Testis (tissue), 2 donors: ENCODE measurements at regions not wholly inside any gene's neighbourhood (a gene's known extent, or its start where the extent isn't known, plus 50 kb on each side); places are given as distances from the start of the nearest gene placed in this dataset.

Experiments used
- DNase-seq: peaks from one replicate; pipeline ENCODE4 v3.0.0-alpha.2; 2019
- H3K27ac ChIP-seq, 2 donors: fragments of 200-600 bp; sonication (generic); one replicate each; pipeline ENCODE4 v1.5.1; 2019
- H3K27me3 ChIP-seq: fragments of 200-600 bp; sonication (generic); one replicate; pipeline ENCODE4 v1.5.1; 2019
- H3K36me3 ChIP-seq: fragments of 200-600 bp; sonication (generic); one replicate; pipeline ENCODE4 v1.5.1; 2017; ENCODE audit warnings: low read depth; ENCODE audit errors: missing control alignments
- H3K4me1 ChIP-seq: fragments of 200-600 bp; sonication (generic); one replicate; pipeline ENCODE4 v1.5.1; 2019
- H3K4me3 ChIP-seq, 2 donors: fragments of 200-600 bp; sonication (generic); one replicate each; pipeline ENCODE4 v1.5.1; 2017 to 2019
- H3K9me3 ChIP-seq: fragments of 200-600 bp; sonication (generic); one replicate; pipeline ENCODE4 v1.5.1; 2017
- CTCF ChIP-seq, 3 experiments: fragments of 450-650 bp in 2 of 3; fragments of 200-600 bp in 1 of 3; sonication (generic) in 1 of 3; IDR thresholded peaks; one replicate each; pipeline ENCODE4 v1.5.1; 2016 to 2019; ENCODE audit warnings: antibody characterized with exemption in 3 of 3, mild to moderate bottlenecking in 2 of 3, moderate library complexity in 1 of 3
- POLR2A ChIP-seq: fragments of 450-650 bp; IDR thresholded peaks from one replicate; pipeline ENCODE4 v1.6.1; 2017; ENCODE audit warnings: antibody characterized with exemption, mild to moderate bottlenecking, moderate library complexity
- WGBS, 2 donors: methylation state at CpG; one replicate each; pipeline ENCODE4 v1.1.5; 2018; 5-methylcytosine and 5-hydroxymethylcytosine counted together
- intact Hi-C: fragments of 100-400 bp; cut with DNase I; formaldehyde crosslinking; loops from one replicate; pipeline ENCODE4 v1.15.1; 2023; ENCODE audit warnings: low total_unique reads

- 56 to 60% methylated on average over 14 of the region's 14 CpGs for WGBS, 2 donors
- H3K9me3 ChIP-seq, result no peaks in the 10 kb centered on the region
- no peak for DNase-seq
- no peaks in the 10 kb centered on the region for H3K4me1 ChIP-seq
- no peaks in the 10 kb centered on the region for H3K36me3 ChIP-seq
- no peak for TF ChIP-seq POLR2A
- TF ChIP-seq CTCF (IDR thresholded peaks at IDR 0.05), result no peak
- no peak overlapping the region for H3K4me3 ChIP-seq
- H3K27ac ChIP-seq, result no peak overlapping the region
- no peaks in the 10 kb centered on the region for H3K27me3 ChIP-seq
- intact Hi-C loops, result no loop called here
These were observed 546.0 kb downstream of the BRD1 start for GRCh38 chr22:49281467-49282340.

GRCh38 chr22:49278340-49278739, 549.3 kb downstream of the BRD1 start:
- H3K9me3 ChIP-seq, result no peaks in the 10 kb centered on the region
- intact Hi-C loops, result no loop called here
- DNase-seq, result no peak
- 25 to 36% methylated on average over 9 of the region's 9 CpGs for WGBS, 2 donors
- no peaks in the 10 kb centered on the region for H3K36me3 ChIP-seq
- H3K27ac ChIP-seq, result no peak overlapping the region
- no peaks in the 10 kb centered on the region for H3K27me3 ChIP-seq
- TF ChIP-seq CTCF (IDR thresholded peaks at IDR 0.05) (no peak), POLR2A (no peak)
- no peak overlapping the region for H3K4me3 ChIP-seq
- no peaks in the 10 kb centered on the region for H3K4me1 ChIP-seq

- DNase-seq, result no peak
- 75 to 96% methylated on average over 3 to 9 of the region's 10 CpGs for WGBS, 2 donors
- Histone ChIP-seq H3K36me3 (no peaks in the 10 kb centered on the region), H3K4me3 (no peak overlapping the region), H3K9me3 (no peaks in the 10 kb centered on the region), H3K27me3 (no peaks in the 10 kb centered on the region), H3K27ac (no peak overlapping the region), H3K4me1 (no peaks in the 10 kb centered on the region)
- TF ChIP-seq CTCF (IDR thresholded peaks at IDR 0.05), result no peak
- TF ChIP-seq POLR2A, result no peak
- intact Hi-C loops, result no loop called here
These were observed 551.1 kb downstream of the BRD1 start for GRCh38 chr22:49276567-49276966.

- intact Hi-C loops, result no loop called here
- Histone ChIP-seq H3K4me3 (no peak overlapping the region), H3K36me3 (no peaks in the 10 kb centered on the region), H3K27me3 (no peaks in the 10 kb centered on the region), H3K4me1 (no peaks in the 10 kb centered on the region), H3K27ac (no peak overlapping the region), H3K9me3 (no peaks in the 10 kb centered on the region)
- 81 to 90% methylated on average over 10 to 16 of the region's 16 CpGs for WGBS, 2 donors
- TF ChIP-seq POLR2A (no peak), CTCF (IDR thresholded peaks at IDR 0.05) (no peak)
- no peak for DNase-seq
These were observed 552.8 kb downstream of the BRD1 start for GRCh38 chr22:49274754-49275380.
